GM12878 (cell line): ENCODE measurements at regions not wholly inside any gene's neighbourhood (a gene's known extent, or its start where the extent isn't known, plus 50 kb on each side); places are given as distances from the start of the nearest gene placed in this dataset.

ENCODE experiments used
- ATAC-seq: fragments of 200-7000 bp; cut with Tn5 transposase; 3 replicates; pipeline ENCODE4 v1.9.1; 2020; ENCODE audit warnings: mild to moderate bottlenecking, moderate library complexity
- BruUV-seq: library from RNA; stranded (reverse); fragments of 400-500 nt; replicated peaks from 2 replicates; lab custom pipeline; 2021; lab: Mats Ljungman, UMichigan
- CTCF ChIA-PET: fragments of 300-600 bp; sonication (Branson Sonifier 250); formaldehyde crosslinking; extraction: SDS; loops from one replicate; lab custom pipeline; 2021; ENCODE audit warnings: inconsistent platforms; lab: Yijun Ruan, JAX
- POLR2A ChIA-PET: fragments of 350-600 bp; formaldehyde crosslinking; extraction: SDS; loops from one replicate; lab custom pipeline; 2021; ENCODE audit warnings: inconsistent platforms; lab: Charles Lee
- RAD21 ChIA-PET: fragments of 300-600 bp; sonication (Branson Sonifier 250); formaldehyde crosslinking; loops from one replicate; lab custom pipeline; 2023; ENCODE audit warnings: antibody characterized with exemption; ENCODE audit not compliant: unreplicated experiment; lab: Charles Lee
- SMC1A ChIA-PET: fragments of 300-600 bp; sonication (Branson Sonifier 250); formaldehyde crosslinking; loops from one replicate; lab custom pipeline; 2023; ENCODE audit not compliant: unreplicated experiment, uncharacterized antibody; lab: Charles Lee
- DNase-seq: peaks from one replicate; pipeline ENCODE4 v3.0.0-alpha.2; 2011; ENCODE audit warnings: low read depth, low spot score
- FAIRE-seq: peaks from 3 replicates; lab custom pipeline; 2011; peaks lifted over from hg19 to GRCh38; lab: Jason Lieb, UNC
- H2AFZ ChIP-seq: 2 replicates; pipeline ENCODE4 v1.6.0; 2011; ENCODE audit warnings: low read depth, low read length, control low read depth; ENCODE audit not compliant: control insufficient read depth
- H3K27ac ChIP-seq: 2 replicates; pipeline ENCODE4 v1.5.1; 2011; ENCODE audit warnings: control low read depth; ENCODE audit not compliant: control insufficient read depth, insufficient read depth
- H3K27me3 ChIP-seq, 2 experiments: replicated peaks in 1 of 2; 2 replicates each; pipeline versions ENCODE4 v1.6.0 to v1.6.1; 2011; ENCODE audit warnings: low read length in 1 of 2; ENCODE audit not compliant: control insufficient read depth in 2 of 2, insufficient read depth in 2 of 2
- H3K36me3 ChIP-seq, 2 experiments: 2 replicates each; pipeline ENCODE4 v1.5.1; 2011; ENCODE audit warnings: low read length in 1 of 2; ENCODE audit not compliant: control insufficient read depth in 2 of 2, insufficient read depth in 2 of 2
- H3K4me1 ChIP-seq: 2 replicates; pipeline ENCODE4 v1.6.1; 2011; ENCODE audit warnings: mild to moderate bottlenecking, low read length, moderate library complexity, mixed read lengths; ENCODE audit not compliant: control insufficient read depth, insufficient read depth
- H3K4me2 ChIP-seq: 2 replicates; pipeline ENCODE4 v1.6.0; 2011; ENCODE audit warnings: control low read depth; ENCODE audit not compliant: control insufficient read depth, insufficient read depth
- H3K4me3 ChIP-seq: fragments of 200-600 bp; sonication (generic); 2 replicates; pipeline ENCODE4 v1.5.1; 2016
- H3K79me2 ChIP-seq: 2 replicates; pipeline ENCODE4 v1.6.0; 2011; ENCODE audit warnings: low read length; ENCODE audit not compliant: control insufficient read depth, insufficient read depth
- H3K9ac ChIP-seq: 2 replicates; pipeline ENCODE4 v1.8.0; 2011; ENCODE audit warnings: low read length, control low read depth, mixed read lengths; ENCODE audit not compliant: control insufficient read depth, insufficient read depth
- H3K9me3 ChIP-seq: replicated peaks from 3 replicates; pipeline ENCODE4 v1.5.1; 2011; ENCODE audit warnings: mild to moderate bottlenecking, low read length; ENCODE audit not compliant: control insufficient read depth, insufficient read depth
- H4K20me1 ChIP-seq: 2 replicates; pipeline ENCODE4 v1.6.0; 2011; ENCODE audit not compliant: control insufficient read depth, insufficient read depth
- BACH1 ChIP-seq: fragments of 450-650 bp; IDR thresholded peaks from 2 replicates; pipeline ENCODE4 v1.6.1; 2017; ENCODE audit warnings: mild to moderate bottlenecking, borderline replicate concordance
- ETV6 ChIP-seq, 2 experiments: fragments of 450-650 bp in 1 of 2; IDR thresholded peaks in 1 of 2; conservative IDR thresholded peaks in 1 of 2; 2 replicates each; pipeline ENCODE4 v1.6.1; 2014; ENCODE audit warnings: antibody characterized with exemption in 1 of 2, borderline replicate concordance in 1 of 2, low read depth in 1 of 2, mild to moderate bottlenecking in 1 of 2, moderate library complexity in 1 of 2
- LARP7 ChIP-seq: fragments of 450-650 bp; IDR thresholded peaks from 2 replicates; pipeline ENCODE4 v1.6.1; 2017; ENCODE audit warnings: mild to moderate bottlenecking
- TAF1 ChIP-seq: IDR thresholded peaks from 2 replicates; pipeline ENCODE4 v1.6.1; 2011; ENCODE audit warnings: mild to moderate bottlenecking, low read depth, low read length, borderline replicate concordance
- ZNF207 ChIP-seq: fragments of 450-650 bp; IDR thresholded peaks from 2 replicates; pipeline ENCODE4 v1.6.1; 2014; ENCODE audit warnings: antibody characterized with exemption, mild to moderate bottlenecking, borderline replicate concordance
- WGBS: methylation state at CpG from one replicate; pipeline ENCODE4 v1.1.6; 2016; ENCODE audit warnings: low lambda C conversion rate; ENCODE audit not compliant: insufficient replicate concordance, insufficient coverage; ENCODE audit errors: missing lambda C conversion rate; 5-methylcytosine and 5-hydroxymethylcytosine counted together
- in situ Hi-C: fragments of 300-500 bp; cut with MboI; formaldehyde crosslinking; loops from 9 replicates; pipeline ENCODE4 v1.14.3; 2018; ENCODE audit warnings: mixed read lengths
- intact Hi-C: fragments of 100-400 bp; cut with micrococcal nuclease; formaldehyde crosslinking; loops from one replicate; pipeline ENCODE4 v1.14.2; 2022; ENCODE audit not compliant: unreplicated experiment
- TF ChIP-seq, protein P1 (sequence below): fragments of 450-650 bp; IDR thresholded peaks from 2 replicates; pipeline ENCODE4 v1.6.1; 2018; ENCODE audit warnings: mild to moderate bottlenecking, low read depth, moderate library complexity; ENCODE audit not compliant: partially characterized antibody
- TF ChIP-seq, protein P2 (sequence below): fragments of 450-650 bp; formaldehyde crosslinking; IDR thresholded peaks from 2 replicates; pipeline ENCODE4 v1.4.0; 2022; ENCODE audit warnings: mild to moderate bottlenecking, moderate library complexity

DNA sequence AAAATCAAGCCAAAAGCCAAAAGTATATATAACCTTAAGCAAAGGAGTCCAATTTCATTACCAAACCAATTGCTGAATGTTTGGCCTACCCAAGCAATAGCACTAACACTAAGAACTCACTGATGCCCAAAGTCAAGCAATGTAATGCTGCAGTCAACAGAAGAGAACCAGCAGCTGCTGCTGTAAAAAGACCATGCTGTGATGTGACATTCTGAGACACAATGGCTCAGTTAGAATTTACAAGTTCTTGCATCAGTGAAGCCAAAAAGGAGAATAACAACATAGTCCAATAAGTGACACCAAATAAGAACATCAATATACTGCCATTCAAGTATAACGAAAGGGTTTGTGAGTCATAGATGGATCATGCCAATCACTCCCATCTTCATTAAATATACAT is 514.0 kb upstream of the DIAPH2 start:
- whole genome bisulfite sequencing: 0% methylated on average over 1 of the region's 1 CpG

More for the DNA sequence above, 514.0 kb upstream of the DIAPH2 start:
- Histone ChIP-seq H2AFZ (no peak overlapping the region), H3K36me3 (no peaks in the 10 kb centered on the region), H3K4me1 (no peaks in the 10 kb centered on the region), H3K4me3 (no peak overlapping the region), H3K27me3 (no peaks in the 10 kb centered on the region)
- FAIRE-seq: no peak
- intact Hi-C loops: no loop called here
- in situ Hi-C loops: no loop called here
- SMC1A ChIA-PET: no interaction called here
- CTCF ChIA-PET: no interaction called here
- RAD21 ChIA-PET: no interaction called here
- ATAC-seq: no peak
- no peak for TF ChIP-seq TAF1
- no peak for TF ChIP-seq LARP7
- TF ChIP-seq, protein P1, sequence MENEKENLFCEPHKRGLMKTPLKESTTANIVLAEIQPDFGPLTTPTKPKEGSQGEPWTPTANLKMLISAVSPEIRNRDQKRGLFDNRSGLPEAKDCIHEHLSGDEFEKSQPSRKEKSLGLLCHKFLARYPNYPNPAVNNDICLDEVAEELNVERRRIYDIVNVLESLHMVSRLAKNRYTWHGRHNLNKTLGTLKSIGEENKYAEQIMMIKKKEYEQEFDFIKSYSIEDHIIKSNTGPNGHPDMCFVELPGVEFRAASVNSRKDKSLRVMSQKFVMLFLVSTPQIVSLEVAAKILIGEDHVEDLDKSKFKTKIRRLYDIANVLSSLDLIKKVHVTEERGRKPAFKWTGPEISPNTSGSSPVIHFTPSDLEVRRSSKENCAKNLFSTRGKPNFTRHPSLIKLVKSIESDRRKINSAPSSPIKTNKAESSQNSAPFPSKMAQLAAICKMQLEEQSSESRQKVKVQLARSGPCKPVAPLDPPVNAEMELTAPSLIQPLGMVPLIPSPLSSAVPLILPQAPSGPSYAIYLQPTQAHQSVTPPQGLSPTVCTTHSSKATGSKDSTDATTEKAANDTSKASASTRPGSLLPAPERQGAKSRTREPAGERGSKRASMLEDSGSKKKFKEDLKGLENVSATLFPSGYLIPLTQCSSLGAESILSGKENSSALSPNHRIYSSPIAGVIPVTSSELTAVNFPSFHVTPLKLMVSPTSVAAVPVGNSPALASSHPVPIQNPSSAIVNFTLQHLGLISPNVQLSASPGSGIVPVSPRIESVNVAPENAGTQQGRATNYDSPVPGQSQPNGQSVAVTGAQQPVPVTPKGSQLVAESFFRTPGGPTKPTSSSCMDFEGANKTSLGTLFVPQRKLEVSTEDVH: no peak
- TF ChIP-seq ETV6 (conservative IDR thresholded peaks at IDR 0.05 in 1 of 2, IDR thresholded peaks at IDR 0.05 in 1 of 2; ENCODE audit: borderline replicate concordance in 1 of 2, low read depth in 1 of 2): no peak
- no peak for TF ChIP-seq BACH1
- TF ChIP-seq, protein P2, sequence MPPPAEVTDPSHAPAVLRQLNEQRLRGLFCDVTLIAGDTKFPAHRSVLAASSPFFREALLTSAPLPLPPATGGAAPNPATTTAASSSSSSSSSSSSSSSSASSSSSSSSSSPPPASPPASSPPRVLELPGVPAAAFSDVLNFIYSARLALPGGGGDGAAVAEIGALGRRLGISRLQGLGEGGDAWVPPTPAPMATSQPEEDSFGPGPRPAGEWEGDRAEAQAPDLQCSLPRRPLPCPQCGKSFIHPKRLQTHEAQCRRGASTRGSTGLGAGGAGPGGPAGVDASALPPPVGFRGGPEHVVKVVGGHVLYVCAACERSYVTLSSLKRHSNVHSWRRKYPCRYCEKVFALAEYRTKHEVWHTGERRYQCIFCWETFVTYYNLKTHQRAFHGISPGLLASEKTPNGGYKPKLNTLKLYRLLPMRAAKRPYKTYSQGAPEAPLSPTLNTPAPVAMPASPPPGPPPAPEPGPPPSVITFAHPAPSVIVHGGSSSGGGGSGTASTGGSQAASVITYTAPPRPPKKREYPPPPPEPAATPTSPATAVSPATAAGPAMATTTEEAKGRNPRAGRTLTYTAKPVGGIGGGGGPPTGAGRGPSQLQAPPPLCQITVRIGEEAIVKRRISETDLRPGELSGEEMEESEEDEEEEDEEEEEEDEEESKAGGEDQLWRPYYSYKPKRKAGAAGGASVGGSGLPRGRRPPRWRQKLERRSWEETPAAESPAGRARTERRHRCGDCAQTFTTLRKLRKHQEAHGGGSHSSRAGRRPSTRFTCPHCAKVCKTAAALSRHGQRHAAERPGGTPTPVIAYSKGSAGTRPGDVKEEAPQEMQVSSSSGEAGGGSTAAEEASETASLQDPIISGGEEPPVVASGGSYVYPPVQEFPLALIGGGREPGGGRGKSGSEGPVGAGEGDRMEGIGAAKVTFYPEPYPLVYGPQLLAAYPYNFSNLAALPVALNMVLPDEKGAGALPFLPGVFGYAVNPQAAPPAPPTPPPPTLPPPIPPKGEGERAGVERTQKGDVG: no peak
- TF ChIP-seq ZNF207: no peak
- TF ChIP-seq, all 136 proteins: peak for 0
- Histone ChIP-seq H4K20me1 (no peaks in the 10 kb centered on the region), H3K4me2 (no peak overlapping the region), H3K79me2 (no peaks in the 10 kb centered on the region), H3K27ac (no peak overlapping the region), H3K9me3 (no peaks in the 10 kb centered on the region), H3K9ac (no peak overlapping the region)
- DNase-seq: no peak
- POLR2A ChIA-PET: no interaction called here
- BruUV-seq: no TSS peak
